ENCODE measurements at regions not wholly inside any gene's neighbourhood (a gene's known extent, or its start where the extent isn't known, plus 50 kb on each side); places are given as distances from the start of the nearest gene placed in this dataset.

- no peak for DNase-seq (ENCODE audit: low spot score)
- TF ChIP-seq CTCF (IDR thresholded peaks at IDR 0.05; ENCODE audit: borderline replicate concordance, control extremely low read depth, extremely low read depth, insufficient read depth, missing control alignments) = no peak
- in situ Hi-C loops (cut with MboI; ENCODE audit: low sequenced_read_pairs, unreplicated experiment) = no loop called here
Measured at GRCh38 chr21:34289856-34290255, 74.0 kb upstream of the KCNE2 start.

- no peak for DNase-seq (ENCODE audit: low spot score)
- in situ Hi-C loops (cut with MboI; ENCODE audit: low sequenced_read_pairs, unreplicated experiment) = no loop called here
- TF ChIP-seq CTCF (IDR thresholded peaks at IDR 0.05; ENCODE audit: borderline replicate concordance, control extremely low read depth, extremely low read depth, insufficient read depth, missing control alignments) = no peak
Measured at GRCh38 chr21:34296878-34297277, 66.9 kb upstream of the KCNE2 start.

GRCh38 chr21:34298534-34299167 is 65.2 kb upstream of the KCNE2 start:
- TF ChIP-seq CTCF (IDR thresholded peaks at IDR 0.05; ENCODE audit: borderline replicate concordance, control extremely low read depth, extremely low read depth, insufficient read depth, missing control alignments) = no peak
- DNase-seq (ENCODE audit: low spot score) = no peak
- in situ Hi-C loops (cut with MboI; ENCODE audit: low sequenced_read_pairs, unreplicated experiment) = no loop called here

GRCh38 chr21:34299168-34299539 is 64.7 kb upstream of the KCNE2 start:
- DNase-seq (ENCODE audit: low spot score) = no peak
- no peak for TF ChIP-seq CTCF (IDR thresholded peaks at IDR 0.05; ENCODE audit: borderline replicate concordance, control extremely low read depth, extremely low read depth, insufficient read depth, missing control alignments)
- in situ Hi-C loops (cut with MboI; ENCODE audit: low sequenced_read_pairs, unreplicated experiment) = no loop called here

- in situ Hi-C loops (cut with MboI; ENCODE audit: low sequenced_read_pairs, unreplicated experiment) = no loop called here
- no peak for TF ChIP-seq CTCF (IDR thresholded peaks at IDR 0.05; ENCODE audit: borderline replicate concordance, control extremely low read depth, extremely low read depth, insufficient read depth, missing control alignments)
- no peak for DNase-seq (ENCODE audit: low spot score)
Measured at GRCh38 chr21:34302521-34302920, 61.3 kb upstream of the KCNE2 start.

- in situ Hi-C loops (cut with MboI; ENCODE audit: low sequenced_read_pairs, unreplicated experiment) = no loop called here
- no peak for TF ChIP-seq CTCF (IDR thresholded peaks at IDR 0.05; ENCODE audit: borderline replicate concordance, control extremely low read depth, extremely low read depth, insufficient read depth, missing control alignments)
- no peak for DNase-seq (ENCODE audit: low spot score)
Measured at GRCh38 chr21:34305605-34306604, 57.9 kb upstream of the KCNE2 start.

All from GM13976 (cell line).